H9 (cell line): ENCODE measurements at regions not wholly inside any gene's neighbourhood (a gene's known extent, or its start where the extent isn't known, plus 50 kb on each side); places are given as distances from the start of the nearest gene placed in this dataset.

ENCODE experiments used
- DNase-seq: peaks from one replicate; pipeline ENCODE4 v3.0.0-alpha.2; 2017
- H2AFZ ChIP-seq: one replicate; pipeline ENCODE4 v1.6.1; 2013; ENCODE audit warnings: mild to moderate bottlenecking, low read length, control low read depth, moderate library complexity
- H2AK5ac ChIP-seq: 2 replicates; pipeline ENCODE4 v1.6.1; 2013; ENCODE audit warnings: low read length, control low read depth, mixed read lengths; ENCODE audit not compliant: insufficient read length
- H2BK120ac ChIP-seq: one replicate; pipeline ENCODE4 v1.6.1; 2013; ENCODE audit warnings: low read depth, mild to moderate bottlenecking, low read length, control low read depth, inconsistent platforms; ENCODE audit not compliant: poor library complexity, severe bottlenecking
- H2BK12ac ChIP-seq: 2 replicates; pipeline ENCODE4 v1.6.1; 2013; ENCODE audit warnings: low read length, control low read depth, mixed read lengths, low read depth; ENCODE audit not compliant: insufficient read length
- H2BK15ac ChIP-seq: 2 replicates; pipeline ENCODE4 v1.6.1; 2013; ENCODE audit warnings: low read depth, low read length, control low read depth
- H2BK20ac ChIP-seq: one replicate; pipeline ENCODE4 v1.6.1; 2013; ENCODE audit warnings: low read depth, mild to moderate bottlenecking, low read length, control low read depth, inconsistent platforms; ENCODE audit not compliant: poor library complexity, severe bottlenecking
- H2BK5ac ChIP-seq: 2 replicates; pipeline ENCODE4 v1.6.1; 2013; ENCODE audit warnings: low read length, control low read depth, mixed read lengths; ENCODE audit not compliant: insufficient read length
- H3K14ac ChIP-seq: 2 replicates; pipeline ENCODE4 v1.6.1; 2013; ENCODE audit warnings: low read length, control low read depth; ENCODE audit not compliant: insufficient read depth
- H3K18ac ChIP-seq: 2 replicates; pipeline ENCODE4 v1.6.1; 2013; ENCODE audit warnings: low read depth, mild to moderate bottlenecking, mixed read lengths, low read length, control low read depth; ENCODE audit not compliant: insufficient read length
- H3K23ac ChIP-seq: 2 replicates; pipeline ENCODE4 v1.6.1; 2013; ENCODE audit warnings: low read length, control low read depth, mixed read lengths, low read depth; ENCODE audit not compliant: insufficient read length
- H3K23me2 ChIP-seq: 2 replicates; pipeline ENCODE4 v1.6.1; 2013; ENCODE audit warnings: low read depth, mild to moderate bottlenecking, mixed read lengths, low read length, control low read depth; ENCODE audit not compliant: insufficient read length, poor library complexity, severe bottlenecking
- H3K27ac ChIP-seq: 2 replicates; pipeline ENCODE4 v1.5.1; 2013; ENCODE audit warnings: low read length, control low read depth, mixed read lengths, low read depth; ENCODE audit not compliant: insufficient read length
- H3K27me3 ChIP-seq: 2 replicates; pipeline ENCODE4 v1.6.1; 2013; ENCODE audit warnings: low read length, control low read depth, inconsistent platforms; ENCODE audit not compliant: insufficient read depth
- H3K4ac ChIP-seq: 2 replicates; pipeline ENCODE4 v1.6.1; 2013; ENCODE audit warnings: low read depth, mild to moderate bottlenecking, control low read depth, inconsistent platforms, low read length, moderate library complexity
- H3K4me1 ChIP-seq: 2 replicates; pipeline ENCODE4 v1.6.1; 2013; ENCODE audit warnings: low read length, control low read depth, inconsistent platforms; ENCODE audit not compliant: insufficient read depth
- H3K4me2 ChIP-seq: 2 replicates; pipeline ENCODE4 v1.6.1; 2013; ENCODE audit warnings: low read length, control low read depth, mixed read lengths; ENCODE audit not compliant: insufficient read length, insufficient read depth
- H3K56ac ChIP-seq: 2 replicates; pipeline ENCODE4 v1.6.1; 2013; ENCODE audit warnings: low read depth, mild to moderate bottlenecking, mixed read lengths, low read length, control low read depth; ENCODE audit not compliant: insufficient read length
- H3K79me1 ChIP-seq: 2 replicates; pipeline ENCODE4 v1.6.1; 2013; ENCODE audit warnings: low read depth, mild to moderate bottlenecking, moderate library complexity, low read length, control low read depth, inconsistent platforms; ENCODE audit not compliant: insufficient read depth, poor library complexity, severe bottlenecking
- H3K79me2 ChIP-seq: 2 replicates; pipeline ENCODE4 v1.6.1; 2013; ENCODE audit warnings: low read length, control low read depth, inconsistent platforms; ENCODE audit not compliant: insufficient read depth
- H3K9ac ChIP-seq: 2 replicates; pipeline ENCODE4 v1.6.1; 2013; ENCODE audit warnings: low read length, control low read depth, mixed read lengths; ENCODE audit not compliant: insufficient read length; ENCODE audit errors: extremely low read depth
- H3K9me3 ChIP-seq: one replicate; pipeline ENCODE4 v1.6.1; 2013; ENCODE audit warnings: low read depth, low read length, inconsistent platforms; ENCODE audit not compliant: control insufficient read depth
- H3T11ph ChIP-seq: one replicate; pipeline ENCODE4 v1.6.1; 2013; ENCODE audit warnings: mild to moderate bottlenecking, low read length, control low read depth, inconsistent platforms
- H4K20me1 ChIP-seq: one replicate; pipeline ENCODE4 v1.6.1; 2013; ENCODE audit not compliant: control insufficient read depth, insufficient read length, insufficient read depth
- H4K5ac ChIP-seq: 2 replicates; pipeline ENCODE4 v1.6.1; 2013; ENCODE audit warnings: low read depth, mild to moderate bottlenecking, mixed read lengths, low read length, control low read depth; ENCODE audit not compliant: insufficient read length
- H4K8ac ChIP-seq: replicated peaks from 2 replicates; pipeline ENCODE4 v1.6.1; 2013; ENCODE audit warnings: low read length, control low read depth, mixed read lengths, low read depth; ENCODE audit not compliant: insufficient read length
- H4K91ac ChIP-seq: 2 replicates; pipeline ENCODE4 v1.6.1; 2013; ENCODE audit warnings: low read depth, mild to moderate bottlenecking, moderate library complexity, mixed read lengths, low read length, control low read depth; ENCODE audit not compliant: insufficient read length
- H3K27ac Mint-ChIP-seq, 3 experiments: 2 replicates in 2 of 3; 3 replicates in 1 of 3; pipeline ENCODE4 v1.8.0; 2020 to 2021; ENCODE audit warnings: mixed read lengths in 3 of 3, mild to moderate bottlenecking in 1 of 3, moderate library complexity in 1 of 3
- H3K27me3 Mint-ChIP-seq: 2 replicates; pipeline ENCODE4 v1.8.0; 2021; ENCODE audit warnings: low read depth, mild to moderate bottlenecking, moderate library complexity, mixed read lengths
- H3K36me3 Mint-ChIP-seq, 3 experiments: 2 replicates in 2 of 3; 3 replicates in 1 of 3; pipeline ENCODE4 v1.8.0; 2020 to 2021; ENCODE audit warnings: low read depth in 3 of 3, mixed read lengths in 3 of 3; ENCODE audit not compliant: insufficient read depth in 1 of 3
- H3K4me1 Mint-ChIP-seq, 2 experiments: 2 replicates each; pipeline ENCODE4 v1.8.0; 2020; ENCODE audit warnings: mixed read lengths in 2 of 2
- H3K4me3 Mint-ChIP-seq, 2 experiments: 2 replicates in 1 of 2; 3 replicates in 1 of 2; pipeline ENCODE4 v1.8.0; 2020 to 2021; ENCODE audit warnings: mild to moderate bottlenecking in 2 of 2, mixed read lengths in 2 of 2, moderate library complexity in 1 of 2
- H3K9me3 Mint-ChIP-seq, 2 experiments: 2 replicates in 1 of 2; 3 replicates in 1 of 2; pipeline ENCODE4 v1.8.0; 2020; ENCODE audit warnings: mild to moderate bottlenecking in 2 of 2, mixed read lengths in 2 of 2, moderate library complexity in 1 of 2
- WGBS: extraction: QIAGEN DNeasy Blood & Tissue Kit; methylation state at CpG from one replicate; pipeline ENCODE4 v1.1.7; 2013; ENCODE audit warnings: missing lambda C conversion rate, low lambda C conversion rate, mixed read lengths; ENCODE audit not compliant: insufficient read length; ENCODE audit errors: extremely low coverage; 5-methylcytosine and 5-hydroxymethylcytosine counted together
- TF ChIP-seq, protein P1 (sequence below): fragments of 200-600 bp; sonication (generic); conservative IDR thresholded peaks from 3 replicates; pipeline ENCODE4 v1.8.0; 2021; ENCODE audit warnings: antibody characterized with exemption, mild to moderate bottlenecking

- H3K4ac ChIP-seq = no peak overlapping the region
- H4K5ac ChIP-seq = no peak overlapping the region
- no peaks in the 10 kb centered on the region for H3K4me1 ChIP-seq
- no peak overlapping the region for H4K91ac ChIP-seq
- WGBS = no CpG with 5 or more reads among the region's 2 CpGs
- no peak overlapping the region for H2BK120ac ChIP-seq
- H3K27ac Mint-ChIP-seq = no peak overlapping the region
- H2AK5ac ChIP-seq = no peak overlapping the region
- H2BK20ac ChIP-seq = no peak overlapping the region
- no peak for DNase-seq
- TF ChIP-seq, protein P1, sequence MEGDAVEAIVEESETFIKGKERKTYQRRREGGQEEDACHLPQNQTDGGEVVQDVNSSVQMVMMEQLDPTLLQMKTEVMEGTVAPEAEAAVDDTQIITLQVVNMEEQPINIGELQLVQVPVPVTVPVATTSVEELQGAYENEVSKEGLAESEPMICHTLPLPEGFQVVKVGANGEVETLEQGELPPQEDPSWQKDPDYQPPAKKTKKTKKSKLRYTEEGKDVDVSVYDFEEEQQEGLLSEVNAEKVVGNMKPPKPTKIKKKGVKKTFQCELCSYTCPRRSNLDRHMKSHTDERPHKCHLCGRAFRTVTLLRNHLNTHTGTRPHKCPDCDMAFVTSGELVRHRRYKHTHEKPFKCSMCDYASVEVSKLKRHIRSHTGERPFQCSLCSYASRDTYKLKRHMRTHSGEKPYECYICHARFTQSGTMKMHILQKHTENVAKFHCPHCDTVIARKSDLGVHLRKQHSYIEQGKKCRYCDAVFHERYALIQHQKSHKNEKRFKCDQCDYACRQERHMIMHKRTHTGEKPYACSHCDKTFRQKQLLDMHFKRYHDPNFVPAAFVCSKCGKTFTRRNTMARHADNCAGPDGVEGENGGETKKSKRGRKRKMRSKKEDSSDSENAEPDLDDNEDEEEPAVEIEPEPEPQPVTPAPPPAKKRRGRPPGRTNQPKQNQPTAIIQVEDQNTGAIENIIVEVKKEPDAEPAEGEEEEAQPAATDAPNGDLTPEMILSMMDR = no peak
- H3K23ac ChIP-seq = no peak overlapping the region
- no peak overlapping the region for H3K27ac ChIP-seq
- H3K18ac ChIP-seq = no peak overlapping the region
- no peaks in the 10 kb centered on the region for H3K79me2 ChIP-seq
- H3K4me1 Mint-ChIP-seq = peaks cover 2 to 7% of the 10 kb centered on the region in 2 experiments; a peak in 3 of 4 replicates
- H2AFZ ChIP-seq = no peak overlapping the region
- H3K27me3 Mint-ChIP-seq = no peaks in the 10 kb centered on the region
- H2BK15ac ChIP-seq = no peak overlapping the region
- no peak overlapping the region for H4K8ac ChIP-seq
- H3K4me3 Mint-ChIP-seq = no peak overlapping the region
- H3K4me2 ChIP-seq = no peak overlapping the region
- no peak overlapping the region for H3K9ac ChIP-seq
- no peak overlapping the region for H3K14ac ChIP-seq
- H3K27me3 ChIP-seq = no peaks in the 10 kb centered on the region
- no peaks in the 10 kb centered on the region for H3K23me2 ChIP-seq
- H3K9me3 Mint-ChIP-seq = peaks cover 6% of the 10 kb centered on the region in 2 experiments
- no peaks in the 10 kb centered on the region for H3K79me1 ChIP-seq
- no peak overlapping the region for H2BK12ac ChIP-seq
- H3K9me3 ChIP-seq = no peaks in the 10 kb centered on the region
- H3T11ph ChIP-seq = no peak overlapping the region
- no peak overlapping the region for H3K56ac ChIP-seq
- no peaks in the 10 kb centered on the region for H4K20me1 ChIP-seq
- peaks cover 0 to 6% (median 6%) of the 10 kb centered on the region in 3 experiments; a peak in 3 of 7 replicates for H3K36me3 Mint-ChIP-seq
- H2BK5ac ChIP-seq = no peak overlapping the region
Measured at GRCh38 chr14:51341338-51341737, 101.3 kb downstream of the TMX1 start.
